22Rv1 (cell line): ENCODE measurements at regions not wholly inside any gene's neighbourhood (a gene's known extent, or its start where the extent isn't known, plus 50 kb on each side); places are given as distances from the start of the nearest gene placed in this dataset.

ENCODE experiments used
- ZFX ChIP-seq: fragments of 450-650 bp; IDR thresholded peaks from 2 replicates; pipeline ENCODE4 v1.6.1; 2017; ENCODE audit warnings: antibody characterized with exemption, borderline replicate concordance
- TF ChIP-seq, protein P1 (sequence below): fragments of 450-650 bp; IDR thresholded peaks from 2 replicates; pipeline ENCODE4 v1.5.1; 2017; ENCODE audit warnings: mild to moderate bottlenecking

DNA sequence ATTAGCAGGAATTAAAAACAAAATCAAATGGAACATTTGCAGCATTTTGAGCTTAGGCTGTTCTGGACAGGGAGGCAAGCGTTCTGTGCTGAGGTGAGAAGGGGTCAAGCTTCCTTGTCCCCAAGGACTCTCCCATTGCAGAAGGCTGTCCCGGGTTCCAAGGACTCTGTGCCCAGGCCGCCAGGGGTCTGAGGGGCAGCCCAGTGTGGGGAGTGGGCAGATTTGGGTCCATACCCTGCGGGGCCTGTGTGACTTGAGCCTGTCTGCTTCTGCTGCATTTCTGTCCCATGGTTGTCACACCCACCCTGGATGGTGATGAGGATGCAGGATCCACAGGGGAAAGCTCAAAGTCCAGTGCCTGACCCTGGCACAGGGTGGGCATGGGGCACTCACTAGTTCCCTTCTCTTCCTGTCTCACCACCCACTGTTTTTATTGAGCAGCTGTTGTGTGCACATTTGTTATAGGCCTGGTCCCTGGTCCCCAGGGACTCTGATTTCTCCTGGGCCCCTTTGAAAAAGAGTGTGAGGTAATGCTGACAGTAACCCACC is 211.4 kb upstream of the HS6ST1 start:
- TF ChIP-seq, protein P1, sequence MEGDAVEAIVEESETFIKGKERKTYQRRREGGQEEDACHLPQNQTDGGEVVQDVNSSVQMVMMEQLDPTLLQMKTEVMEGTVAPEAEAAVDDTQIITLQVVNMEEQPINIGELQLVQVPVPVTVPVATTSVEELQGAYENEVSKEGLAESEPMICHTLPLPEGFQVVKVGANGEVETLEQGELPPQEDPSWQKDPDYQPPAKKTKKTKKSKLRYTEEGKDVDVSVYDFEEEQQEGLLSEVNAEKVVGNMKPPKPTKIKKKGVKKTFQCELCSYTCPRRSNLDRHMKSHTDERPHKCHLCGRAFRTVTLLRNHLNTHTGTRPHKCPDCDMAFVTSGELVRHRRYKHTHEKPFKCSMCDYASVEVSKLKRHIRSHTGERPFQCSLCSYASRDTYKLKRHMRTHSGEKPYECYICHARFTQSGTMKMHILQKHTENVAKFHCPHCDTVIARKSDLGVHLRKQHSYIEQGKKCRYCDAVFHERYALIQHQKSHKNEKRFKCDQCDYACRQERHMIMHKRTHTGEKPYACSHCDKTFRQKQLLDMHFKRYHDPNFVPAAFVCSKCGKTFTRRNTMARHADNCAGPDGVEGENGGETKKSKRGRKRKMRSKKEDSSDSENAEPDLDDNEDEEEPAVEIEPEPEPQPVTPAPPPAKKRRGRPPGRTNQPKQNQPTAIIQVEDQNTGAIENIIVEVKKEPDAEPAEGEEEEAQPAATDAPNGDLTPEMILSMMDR, result no peak
- TF ChIP-seq ZFX, result no peak
